ENCODE measurements at regions not wholly inside any gene's neighbourhood (a gene's known extent, or its start where the extent isn't known, plus 50 kb on each side); places are given as distances from the start of the nearest gene placed in this dataset.

DNA sequence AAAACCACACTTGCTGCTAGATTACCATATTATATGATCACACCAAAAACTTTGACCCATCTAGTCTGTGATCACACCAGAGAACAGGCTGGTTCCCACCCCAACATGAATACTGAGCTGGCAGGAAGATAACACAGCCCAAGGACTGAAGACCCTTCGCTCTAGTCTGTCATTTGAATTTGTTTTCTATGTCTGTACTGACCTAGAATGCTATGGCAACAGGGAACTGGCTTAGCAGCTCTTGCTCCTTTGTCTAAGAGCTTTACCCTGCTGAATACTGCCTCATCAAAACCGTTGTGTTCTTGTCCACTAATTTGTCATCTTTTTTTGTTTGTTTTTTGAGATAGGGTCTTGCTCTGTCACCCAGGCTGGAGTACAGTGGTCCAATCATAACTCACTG is 420.4 kb downstream of the AASDHPPT start:
- no peaks in the 10 kb centered on the region for H3K36me3 ChIP-seq
- H3K27ac ChIP-seq: no peak overlapping the region
- intact Hi-C loops (cut with DNase I): no loop called here
- no peak for DNase-seq
- peaks cover 0 to 6% (median 0%) of the 10 kb centered on the region in 11 donors for H3K9me3 ChIP-seq
- no peaks in the 10 kb centered on the region for H3K4me1 ChIP-seq
- ATAC-seq: no peak
- no peak overlapping the region for H3K4me3 ChIP-seq
- TF ChIP-seq, protein P1, sequence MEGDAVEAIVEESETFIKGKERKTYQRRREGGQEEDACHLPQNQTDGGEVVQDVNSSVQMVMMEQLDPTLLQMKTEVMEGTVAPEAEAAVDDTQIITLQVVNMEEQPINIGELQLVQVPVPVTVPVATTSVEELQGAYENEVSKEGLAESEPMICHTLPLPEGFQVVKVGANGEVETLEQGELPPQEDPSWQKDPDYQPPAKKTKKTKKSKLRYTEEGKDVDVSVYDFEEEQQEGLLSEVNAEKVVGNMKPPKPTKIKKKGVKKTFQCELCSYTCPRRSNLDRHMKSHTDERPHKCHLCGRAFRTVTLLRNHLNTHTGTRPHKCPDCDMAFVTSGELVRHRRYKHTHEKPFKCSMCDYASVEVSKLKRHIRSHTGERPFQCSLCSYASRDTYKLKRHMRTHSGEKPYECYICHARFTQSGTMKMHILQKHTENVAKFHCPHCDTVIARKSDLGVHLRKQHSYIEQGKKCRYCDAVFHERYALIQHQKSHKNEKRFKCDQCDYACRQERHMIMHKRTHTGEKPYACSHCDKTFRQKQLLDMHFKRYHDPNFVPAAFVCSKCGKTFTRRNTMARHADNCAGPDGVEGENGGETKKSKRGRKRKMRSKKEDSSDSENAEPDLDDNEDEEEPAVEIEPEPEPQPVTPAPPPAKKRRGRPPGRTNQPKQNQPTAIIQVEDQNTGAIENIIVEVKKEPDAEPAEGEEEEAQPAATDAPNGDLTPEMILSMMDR (IDR thresholded peaks at IDR 0.05): no peak
- WGBS, 2 donors: 78 to 91% methylated on average over 2 of the region's 2 CpGs
- H3K27me3 ChIP-seq: no peaks in the 10 kb centered on the region

DNA sequence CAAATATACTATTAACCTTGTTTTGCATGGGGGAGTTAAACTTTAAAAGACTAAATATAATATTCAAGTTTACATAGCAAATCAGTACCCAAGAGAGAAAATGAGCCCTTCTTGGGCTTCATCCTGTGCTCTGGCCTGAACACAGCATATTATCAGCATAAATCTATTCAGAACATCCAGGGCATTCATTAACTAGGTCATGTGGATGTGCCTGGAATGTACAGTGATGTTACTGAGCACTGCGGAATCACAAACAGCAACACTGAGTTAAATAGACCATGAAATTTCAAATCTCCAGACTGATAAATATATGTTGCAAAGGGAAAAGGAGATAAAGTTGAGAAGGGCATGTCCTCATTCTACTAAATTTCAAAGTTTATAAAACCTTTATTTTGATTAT is 426.4 kb downstream of the AASDHPPT start:
- no peak overlapping the region for H3K4me3 ChIP-seq
- no peaks in the 10 kb centered on the region for H3K27me3 ChIP-seq
- TF ChIP-seq, protein P1 (IDR thresholded peaks at IDR 0.05): no peak
- H3K27ac ChIP-seq: no peak overlapping the region
- H3K9me3 ChIP-seq: peaks cover 0 to 6% (median 0%) of the 10 kb centered on the region in 11 donors
- intact Hi-C loops (cut with DNase I): no loop called here
- H3K4me1 ChIP-seq: no peaks in the 10 kb centered on the region
- DNase-seq (no peak), ATAC-seq (no peak)
- 33 to 46% methylated on average over 1 of the region's 1 CpG for WGBS, 2 donors
- H3K36me3 ChIP-seq: no peaks in the 10 kb centered on the region

- Histone ChIP-seq H3K27ac (no peak overlapping the region), H3K4me3 (no peak overlapping the region), H3K9me3 (peaks cover 0 to under 1% (median 0%) of the 10 kb centered on the region in 11 donors), H3K4me1 (no peaks in the 10 kb centered on the region), H3K36me3 (no peaks in the 10 kb centered on the region), H3K27me3 (no peaks in the 10 kb centered on the region)
- TF ChIP-seq, protein P1 (IDR thresholded peaks at IDR 0.05): no peak
- intact Hi-C loops (cut with DNase I): no loop called here
- 43 to 59% methylated on average over 1 of the region's 1 CpG for WGBS, 2 donors
- ATAC-seq: no peak
- DNase-seq: no peak
These were observed 430.3 kb downstream of the AASDHPPT start for GRCh38 chr11:106507645-106508306.

- Histone ChIP-seq H3K27ac (no peak overlapping the region), H3K36me3 (no peaks in the 10 kb centered on the region), H3K27me3 (no peaks in the 10 kb centered on the region), H3K9me3 (peaks cover 0 to 19% (median 0%) of the 10 kb centered on the region in 11 donors), H3K4me1 (no peaks in the 10 kb centered on the region), H3K4me3 (no peak overlapping the region)
- 93 to 95% methylated on average over 1 of the region's 1 CpG for WGBS, 2 donors
- DNase-seq (no peak), ATAC-seq (no peak)
- TF ChIP-seq, protein P1 (IDR thresholded peaks at IDR 0.05): no peak
- intact Hi-C loops (cut with DNase I): no loop called here
These were observed 437.2 kb downstream of the AASDHPPT start for GRCh38 chr11:106514706-106515105.
